ENCODE measurements at regions not wholly inside any gene's neighbourhood (a gene's known extent, or its start where the extent isn't known, plus 50 kb on each side); places are given as distances from the start of the nearest gene placed in this dataset.

GRCh38 chr13:107900775-107901174 is 314.6 kb downstream of the LIG4 start:
- no peak for DNase-seq (ENCODE audit: low spot score in 2 of 2)
- H3K27me3 ChIP-seq: no peaks in the 10 kb centered on the region
- no peaks in the 10 kb centered on the region for H3K4me1 ChIP-seq
- no peak for TF ChIP-seq POLR2AphosphoS5 (IDR thresholded peaks at IDR 0.05)
- TF ChIP-seq CTCF (IDR thresholded peaks at IDR 0.05): no peak
- TF ChIP-seq POLR2A (IDR thresholded peaks at IDR 0.05): no peak
- H3K36me3 ChIP-seq: no peaks in the 10 kb centered on the region
- H3K9me3 ChIP-seq: no peaks in the 10 kb centered on the region
- H3K27ac ChIP-seq: no peak overlapping the region
- intact Hi-C loops (cut with DNase I; ENCODE audit: low total_unique reads): no loop called here
- no peak overlapping the region for H3K4me3 ChIP-seq

- TF ChIP-seq POLR2AphosphoS5 (IDR thresholded peaks at IDR 0.05) (no peak), CTCF (IDR thresholded peaks at IDR 0.05) (no peak), POLR2A (IDR thresholded peaks at IDR 0.05) (no peak)
- intact Hi-C loops (cut with DNase I; ENCODE audit: low total_unique reads): no loop called here
- no peak for DNase-seq (ENCODE audit: low spot score in 2 of 2)
- Histone ChIP-seq H3K27ac (no peak overlapping the region), H3K27me3 (no peaks in the 10 kb centered on the region), H3K36me3 (no peaks in the 10 kb centered on the region), H3K4me1 (no peaks in the 10 kb centered on the region), H3K4me3 (no peak overlapping the region), H3K9me3 (peaks cover 0 to 9% of the 10 kb centered on the region in 2 donors)
Observed at GRCh38 chr13:107886118-107886517, 329.2 kb downstream of the LIG4 start.

GRCh38 chr13:107884564-107884963 is 330.8 kb downstream of the LIG4 start:
- DNase-seq (ENCODE audit: low spot score in 2 of 2): no peak
- TF ChIP-seq CTCF (IDR thresholded peaks at IDR 0.05) (no peak), POLR2A (IDR thresholded peaks at IDR 0.05) (no peak), POLR2AphosphoS5 (IDR thresholded peaks at IDR 0.05) (no peak)
- H3K27me3 ChIP-seq: no peaks in the 10 kb centered on the region
- no peaks in the 10 kb centered on the region for H3K4me1 ChIP-seq
- H3K27ac ChIP-seq: no peak overlapping the region
- no peak overlapping the region for H3K4me3 ChIP-seq
- intact Hi-C loops (cut with DNase I; ENCODE audit: low total_unique reads): no loop called here
- H3K9me3 ChIP-seq: peaks cover 0 to 9% of the 10 kb centered on the region in 2 donors
- H3K36me3 ChIP-seq: no peaks in the 10 kb centered on the region

- H3K27me3 ChIP-seq: no peaks in the 10 kb centered on the region
- no peaks in the 10 kb centered on the region for H3K4me1 ChIP-seq
- peaks cover 0 to 9% of the 10 kb centered on the region in 2 donors for H3K9me3 ChIP-seq
- DNase-seq (ENCODE audit: low spot score in 2 of 2): no peak
- intact Hi-C loops (cut with DNase I; ENCODE audit: low total_unique reads): no loop called here
- TF ChIP-seq POLR2A (IDR thresholded peaks at IDR 0.05) (no peak), POLR2AphosphoS5 (IDR thresholded peaks at IDR 0.05) (no peak), CTCF (IDR thresholded peaks at IDR 0.05) (no peak)
- no peak overlapping the region for H3K27ac ChIP-seq
- H3K36me3 ChIP-seq: no peaks in the 10 kb centered on the region
- H3K4me3 ChIP-seq: no peak overlapping the region
Observed at GRCh38 chr13:107883561-107884175, 331.7 kb downstream of the LIG4 start.

DNA sequence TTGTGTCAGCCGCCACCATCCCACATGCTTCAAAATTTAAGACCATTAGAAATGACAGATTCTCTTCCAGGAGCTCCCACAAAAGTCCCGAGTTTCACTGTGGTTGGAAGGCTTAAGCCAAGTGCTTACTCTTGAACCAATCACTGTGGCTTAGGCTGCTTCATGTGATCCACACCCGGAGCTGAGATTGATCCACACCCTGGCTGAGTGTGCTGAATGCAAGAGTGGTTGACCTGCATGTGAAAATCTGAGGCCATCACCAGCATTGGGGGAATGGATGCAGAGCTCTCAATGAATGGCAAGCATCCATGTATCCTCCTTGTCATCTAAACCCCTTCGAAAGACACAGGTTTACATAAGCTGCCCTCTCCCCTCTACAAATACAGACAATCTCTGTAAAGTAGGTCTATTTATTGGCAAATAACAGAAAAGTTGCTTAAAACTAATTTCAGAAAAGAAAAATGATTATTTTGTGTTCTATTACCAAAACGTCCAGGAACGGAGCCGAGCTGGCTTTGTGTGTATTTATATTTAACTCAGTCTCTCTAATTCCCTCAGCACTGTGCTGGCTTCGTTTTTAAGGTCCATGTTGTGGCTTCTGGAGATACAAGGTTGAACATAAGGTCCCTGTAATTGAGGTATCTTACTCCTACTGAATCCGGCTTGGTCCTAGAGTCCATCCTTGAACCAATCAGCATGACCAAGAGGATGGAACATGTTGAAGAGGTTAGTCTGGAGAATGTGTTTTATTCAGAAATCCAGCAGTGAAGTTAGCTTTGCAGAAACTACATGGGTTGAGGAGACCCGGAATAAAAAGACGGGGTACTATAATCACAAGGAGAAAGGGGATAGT is 332.4 kb downstream of the LIG4 start:
- Histone ChIP-seq H3K36me3 (no peaks in the 10 kb centered on the region), H3K27me3 (no peaks in the 10 kb centered on the region), H3K4me1 (no peaks in the 10 kb centered on the region), H3K9me3 (peaks cover 0 to 2% of the 10 kb centered on the region in 2 donors), H3K4me3 (no peak overlapping the region), H3K27ac (no peak overlapping the region)
- no peak for TF ChIP-seq CTCF (IDR thresholded peaks at IDR 0.05)
- no peak for DNase-seq (ENCODE audit: low spot score in 2 of 2)
- intact Hi-C loops (cut with DNase I; ENCODE audit: low total_unique reads): no loop called here

All from breast epithelium (tissue), 4 donors.